GM21528 (cell line): ENCODE measurements at regions not wholly inside any gene's neighbourhood (a gene's known extent, or its start where the extent isn't known, plus 50 kb on each side); places are given as distances from the start of the nearest gene placed in this dataset.
"Not testable (repeated sequence)": the region's sequence is repeated elsewhere in the genome, so short reads cannot be mapped to it uniquely, and the experiment has no call there.

Experiments
- ATAC-seq: cut with Tn5 transposase; IDR thresholded peaks from one replicate; pipeline ENCODE4 v1.9.1; 2021; ENCODE audit warnings: mild to moderate bottlenecking, moderate library complexity; ENCODE audit not compliant: unreplicated experiment, low FRiP score

- ATAC-seq: no peak
Observed at GRCh38 chr5:67612961-67613360, 416.4 kb upstream of the CD180 start.

- no peak for ATAC-seq
Observed at GRCh38 chr5:67610186-67610912, 413.8 kb upstream of the CD180 start.

GRCh38 chr5:67607958-67608357, 411.4 kb upstream of the CD180 start:
- no peak for ATAC-seq

GRCh38 chr5:67606586-67606947, 410.0 kb upstream of the CD180 start:
- no peak for ATAC-seq

GRCh38 chr5:67605730-67606585, 409.4 kb upstream of the CD180 start:
- no peak for ATAC-seq

GRCh38 chr5:67591491-67591890, 394.9 kb upstream of the CD180 start:
- ATAC-seq: no peak

GRCh38 chr5:67588389-67588788, 391.8 kb upstream of the CD180 start:
- no peak for ATAC-seq

- no peak for ATAC-seq
Observed at GRCh38 chr5:67581203-67581602, 384.6 kb upstream of the CD180 start.

- ATAC-seq: no peak
Observed at GRCh38 chr5:67578011-67578410, 381.4 kb upstream of the CD180 start.

- ATAC-seq: no peak
Observed at GRCh38 chr5:67577424-67577823, 380.8 kb upstream of the CD180 start.

GRCh38 chr5:67576112-67576511, 379.5 kb upstream of the CD180 start:
- no peak for ATAC-seq

- ATAC-seq: no peak
Observed at GRCh38 chr5:67575087-67575486, 378.5 kb upstream of the CD180 start.

- no peak for ATAC-seq
Observed at GRCh38 chr5:67561151-67561932, 364.7 kb upstream of the CD180 start.

GRCh38 chr5:67552773-67553172, 356.2 kb upstream of the CD180 start:
- no peak for ATAC-seq

GRCh38 chr5:67549947-67550346, 353.3 kb upstream of the CD180 start:
- ATAC-seq: no peak

- ATAC-seq: no peak
Observed at GRCh38 chr5:67549296-67549618, 352.7 kb upstream of the CD180 start.

GRCh38 chr5:67548520-67549295, 352.1 kb upstream of the CD180 start:
- no peak for ATAC-seq

- ATAC-seq: no peak
Observed at GRCh38 chr5:67547682-67548081, 351.1 kb upstream of the CD180 start.

- not testable (repeated sequence) for ATAC-seq
Observed at GRCh38 chr5:67544942-67545341, 348.3 kb upstream of the CD180 start.

GRCh38 chr5:67543720-67544270, 347.2 kb upstream of the CD180 start:
- ATAC-seq: no peak
